GM21619 (cell line): ENCODE measurements at regions not wholly inside any gene's neighbourhood (a gene's known extent, or its start where the extent isn't known, plus 50 kb on each side); places are given as distances from the start of the nearest gene placed in this dataset.
A peak's percentile ranks its signal among the peaks of the same experiment; 100 is the strongest.

Source experiments
- ATAC-seq: cut with Tn5 transposase; IDR thresholded peaks from one replicate; pipeline ENCODE4 v1.9.1; 2021; ENCODE audit not compliant: unreplicated experiment

DNA sequence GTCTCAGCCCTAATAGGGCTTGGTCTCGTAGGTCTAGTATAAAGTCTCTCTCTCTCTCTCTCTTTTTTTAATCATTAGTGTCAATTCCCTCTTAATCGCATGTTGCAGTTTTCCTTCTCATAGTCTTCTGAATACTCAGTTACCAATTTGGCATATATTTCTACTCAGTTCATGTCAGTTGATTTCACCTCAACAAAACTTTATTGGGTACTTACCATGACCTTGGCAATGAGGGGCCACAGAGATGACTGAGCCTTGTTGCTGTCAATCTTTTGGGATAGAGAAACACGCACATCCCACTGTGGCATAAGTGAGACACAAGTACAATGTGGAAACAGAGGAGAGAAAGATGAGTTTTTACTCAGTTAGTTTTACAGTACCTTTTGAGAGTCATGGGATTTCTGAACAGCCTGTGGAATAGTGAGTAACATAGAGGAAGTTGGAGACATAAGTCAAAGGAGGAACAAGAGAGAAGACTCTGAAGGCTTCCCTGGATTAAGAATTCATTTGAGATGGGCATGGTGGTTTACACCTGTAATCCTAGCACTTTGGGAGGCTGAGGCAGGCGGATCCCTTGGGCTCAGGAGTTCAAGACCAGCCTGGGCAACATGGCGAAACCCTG, 150.2 kb upstream of the CBLB start:
- no peak for ATAC-seq

DNA sequence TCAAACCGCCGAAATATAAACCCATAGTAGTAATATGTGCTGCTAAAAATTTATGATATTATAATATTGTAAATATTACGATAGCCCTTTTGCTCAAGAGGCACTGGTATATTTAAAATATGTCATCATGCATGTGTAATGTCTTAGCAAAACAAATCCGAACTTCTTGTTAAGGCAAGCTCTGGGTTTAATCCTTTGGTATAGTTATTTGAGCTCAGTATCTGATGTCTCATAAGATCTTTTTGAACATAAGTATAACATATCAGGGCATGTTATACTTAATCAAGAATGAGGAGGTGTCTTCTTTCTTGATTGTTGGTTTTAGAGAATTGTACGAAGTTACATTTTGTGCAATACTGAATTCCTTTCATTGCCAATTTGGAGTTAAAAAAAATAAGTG, 154.1 kb upstream of the CBLB start:
- no peak for ATAC-seq

DNA sequence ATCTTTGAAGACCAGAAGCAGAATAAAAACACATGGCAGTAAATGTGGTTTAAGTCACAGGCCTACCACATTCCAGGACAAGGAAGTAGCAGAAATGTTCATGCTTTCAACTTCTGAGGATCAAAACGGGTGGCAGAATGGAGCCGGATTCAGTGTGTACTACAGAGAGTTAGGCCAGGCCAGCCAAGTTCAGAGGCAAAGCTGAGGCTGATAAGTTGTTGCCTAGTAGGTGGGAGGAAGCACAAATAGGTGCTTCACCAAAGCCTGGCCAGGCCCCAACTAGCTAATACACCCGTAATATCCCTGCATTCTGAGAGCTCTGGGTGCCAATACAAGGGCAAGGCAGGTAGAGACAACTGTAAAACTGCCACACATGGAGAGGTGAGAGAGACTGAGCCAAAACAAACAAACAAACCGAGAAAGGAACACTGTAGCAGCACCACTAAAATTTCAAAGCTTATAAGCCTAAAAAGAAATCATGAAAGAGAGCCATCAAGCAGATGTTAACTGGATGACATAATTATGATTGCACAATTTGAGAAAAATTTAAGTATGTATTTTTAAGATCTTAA, 156.4 kb upstream of the CBLB start:
- no peak for ATAC-seq

DNA sequence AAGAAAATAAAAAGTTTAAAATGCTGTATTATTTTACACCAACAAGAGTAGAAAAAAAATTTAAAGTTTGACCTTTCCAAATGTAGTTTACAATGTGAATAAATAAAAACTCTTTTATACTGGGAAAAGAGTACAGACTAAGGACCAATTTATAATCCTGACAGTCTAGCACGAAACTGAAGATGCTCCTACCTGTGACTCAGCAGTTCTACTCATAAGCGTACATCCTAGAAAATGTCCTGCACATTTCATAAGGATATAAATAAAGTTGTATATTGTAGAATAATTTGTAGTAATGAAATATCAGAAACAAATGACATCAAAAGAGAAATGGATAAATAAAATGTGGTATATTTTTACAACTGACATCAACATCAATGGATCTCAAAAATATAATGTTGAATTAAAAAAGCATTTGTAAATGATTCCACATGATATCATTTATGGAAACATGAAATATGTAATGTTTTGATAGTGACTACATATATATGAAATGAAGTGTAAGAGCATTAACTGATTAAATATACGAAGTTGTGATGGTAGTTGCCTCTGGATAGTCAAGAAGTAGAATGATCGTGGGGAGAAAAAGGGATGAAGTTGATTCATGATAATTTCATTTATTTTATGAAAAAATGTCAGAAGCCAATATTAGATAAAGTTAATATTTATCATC, 161.3 kb upstream of the CBLB start:
- ATAC-seq, result no peak

DNA sequence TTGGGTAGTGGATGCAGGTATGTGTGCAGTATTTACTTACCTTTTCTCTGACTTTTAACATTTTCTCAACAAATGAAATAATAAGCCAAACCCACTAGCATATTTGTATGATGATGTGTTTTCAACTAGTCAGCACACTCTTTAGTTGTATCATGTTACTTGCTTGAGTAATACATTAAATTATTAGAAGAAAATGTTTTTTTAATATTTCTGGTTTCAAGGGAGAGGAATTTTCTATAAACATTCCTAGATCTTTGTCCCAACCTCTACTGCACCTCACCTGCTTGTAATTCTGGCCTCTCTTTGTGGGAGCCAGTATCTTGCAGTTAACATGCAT, 161.8 kb upstream of the CBLB start:
- ATAC-seq, result no peak

DNA sequence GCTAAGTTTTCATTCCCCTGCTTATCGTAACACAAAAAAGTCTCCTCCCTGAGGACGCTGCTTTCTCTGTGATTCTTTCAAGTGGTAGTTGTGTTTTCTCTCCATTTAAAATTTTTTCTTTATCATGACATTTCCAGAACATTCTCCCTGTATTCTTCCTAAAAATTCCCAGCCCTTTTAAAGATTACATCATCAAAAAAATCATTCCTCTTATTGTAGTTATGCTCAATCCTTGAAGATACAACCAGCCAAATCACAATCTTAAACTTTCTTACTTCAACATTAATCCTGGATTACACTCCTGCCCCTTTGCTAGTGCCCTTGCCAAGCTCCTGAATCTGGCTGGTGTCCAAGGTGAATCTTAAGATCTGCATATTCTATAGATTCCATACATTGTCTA, 163.7 kb upstream of the CBLB start:
- ATAC-seq, result no peak

DNA sequence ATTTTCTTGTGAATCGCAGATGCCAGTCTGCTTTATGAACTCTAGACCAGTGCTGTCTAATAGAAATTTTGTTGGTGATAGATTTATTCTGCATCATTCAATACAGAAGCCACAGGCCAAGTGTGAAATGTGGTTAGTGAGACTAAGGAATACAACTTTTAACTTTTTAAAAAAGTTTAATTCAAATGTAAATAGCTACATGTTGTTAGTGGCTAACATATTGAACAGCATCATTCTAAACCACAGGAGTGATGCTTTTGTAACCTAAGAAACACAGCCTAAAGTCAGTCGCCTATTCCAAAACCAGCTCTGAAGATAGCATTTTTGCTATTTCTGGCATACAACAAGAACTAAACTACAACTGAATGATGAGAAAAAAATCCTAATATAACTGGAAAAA, 164.8 kb upstream of the CBLB start:
- no peak for ATAC-seq

DNA sequence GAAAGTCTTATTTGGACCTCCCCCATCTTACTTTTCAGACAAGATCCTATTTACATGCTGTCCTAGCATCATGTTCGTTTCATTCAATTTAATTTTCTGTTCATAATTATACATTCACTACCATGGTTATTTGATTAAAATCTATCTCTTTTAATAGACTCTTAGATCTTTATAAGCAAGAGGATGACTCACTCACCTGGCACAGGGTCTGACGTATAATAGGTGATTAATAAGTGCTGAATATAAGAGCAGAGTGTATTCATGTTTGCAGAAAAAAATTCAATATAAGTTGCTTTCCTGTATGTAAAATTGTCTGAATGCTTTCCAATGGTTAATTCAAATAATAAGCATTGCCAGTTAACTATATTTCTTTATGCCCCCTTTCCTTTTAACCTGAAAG, 165.5 kb upstream of the CBLB start:
- ATAC-seq, result no peak

DNA sequence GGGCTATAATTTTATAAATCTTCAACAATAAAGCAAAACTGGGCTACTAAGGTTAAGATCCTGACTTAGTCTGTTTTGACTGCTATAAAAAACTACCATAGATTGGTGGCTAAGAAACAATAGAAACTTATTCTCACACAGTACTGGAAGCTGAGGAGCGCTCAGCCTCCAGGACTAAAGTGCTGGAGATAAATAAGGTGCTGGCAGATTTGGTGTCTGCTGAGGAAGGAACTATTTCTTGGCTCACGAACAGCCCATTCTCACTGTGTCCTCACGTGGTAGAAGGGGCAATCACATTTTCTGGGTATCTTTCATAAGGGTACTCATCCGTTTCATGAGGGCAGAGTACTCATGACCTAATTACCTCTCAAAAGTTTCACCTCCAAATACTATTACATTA, 166.8 kb upstream of the CBLB start:
- no peak for ATAC-seq

DNA sequence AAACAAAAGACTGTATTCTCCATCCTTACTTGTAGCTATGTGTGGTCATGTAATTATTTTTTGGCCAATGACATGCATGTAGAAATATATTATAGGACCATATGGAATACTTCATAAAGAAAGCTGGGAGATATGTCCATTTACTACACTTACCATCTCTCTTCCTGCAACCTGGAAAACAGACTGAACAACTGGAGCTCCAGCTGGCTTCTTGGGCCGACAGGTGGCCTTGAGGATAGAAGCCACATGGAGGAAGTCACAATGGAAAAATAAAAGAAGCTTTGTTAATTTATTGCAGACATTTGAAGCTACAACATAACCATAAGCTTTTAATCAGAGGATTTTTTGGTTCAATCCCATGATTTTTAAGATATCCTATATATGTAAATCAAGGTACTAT, 167.9 kb upstream of the CBLB start:
- no peak for ATAC-seq

DNA sequence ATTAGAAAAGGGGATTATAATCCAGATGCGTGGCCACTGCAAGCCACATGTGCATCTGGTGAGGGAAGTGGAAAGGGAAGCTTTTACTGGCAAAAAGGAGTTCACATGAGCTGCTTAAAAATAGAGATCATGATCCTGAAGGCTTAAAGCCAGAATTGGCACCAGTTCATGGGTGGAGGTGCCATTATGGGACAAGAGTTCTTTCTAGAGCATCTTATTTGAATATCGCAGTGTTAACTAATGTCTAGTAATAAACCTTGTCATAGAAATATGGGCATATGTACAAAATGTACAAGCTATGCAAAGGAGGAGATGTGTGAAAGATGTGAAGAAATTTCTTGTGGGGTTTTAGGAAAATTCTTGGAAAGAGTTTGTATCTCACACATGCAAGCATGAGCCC, 178.4 kb upstream of the CBLB start:
- no peak for ATAC-seq

DNA sequence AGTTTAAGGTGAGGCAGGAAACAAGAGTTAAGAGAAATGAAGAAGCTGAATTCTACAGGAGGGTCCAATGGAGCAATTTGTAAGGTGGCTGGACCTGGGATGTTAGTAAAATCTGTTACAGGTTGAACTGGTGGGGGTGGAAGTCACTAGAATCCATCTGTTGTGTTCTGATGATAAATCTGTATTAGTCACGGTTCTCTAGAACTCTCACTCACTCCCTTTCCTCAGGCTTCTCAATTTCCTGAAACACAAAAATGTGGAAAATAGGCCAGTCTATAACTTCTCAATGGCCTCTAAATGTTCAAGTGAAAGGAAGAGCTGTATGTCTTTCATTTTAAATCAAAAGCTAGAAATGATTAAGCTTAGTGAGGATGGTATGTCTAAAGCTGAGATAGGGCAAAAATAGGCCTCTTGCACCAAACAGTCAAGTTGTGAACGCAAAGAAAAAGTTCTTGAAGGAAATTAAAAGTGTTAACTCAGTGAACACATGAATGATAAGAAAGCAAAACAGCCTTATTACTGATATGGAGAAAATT, 180.2 kb upstream of the CBLB start:
- ATAC-seq, result no peak

DNA sequence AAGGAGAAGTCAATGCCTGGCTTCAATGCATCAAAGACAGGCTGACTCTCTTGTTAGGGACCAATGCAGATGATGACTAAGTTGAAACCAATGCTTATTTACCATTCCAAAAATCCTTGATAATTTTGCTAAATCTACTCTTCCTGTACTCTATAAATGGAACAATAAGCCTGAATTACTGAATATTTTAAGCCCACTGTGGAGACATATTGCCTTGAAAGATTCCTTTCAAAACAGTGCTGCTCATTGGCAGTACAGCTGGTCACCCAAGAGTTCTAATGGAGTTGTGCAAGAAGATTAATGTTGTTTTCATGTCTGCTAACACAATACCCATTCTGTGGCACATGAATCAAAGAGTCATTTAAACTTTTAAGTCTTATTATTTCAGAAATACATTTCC, 181.0 kb upstream of the CBLB start:
- ATAC-seq, result no peak

DNA sequence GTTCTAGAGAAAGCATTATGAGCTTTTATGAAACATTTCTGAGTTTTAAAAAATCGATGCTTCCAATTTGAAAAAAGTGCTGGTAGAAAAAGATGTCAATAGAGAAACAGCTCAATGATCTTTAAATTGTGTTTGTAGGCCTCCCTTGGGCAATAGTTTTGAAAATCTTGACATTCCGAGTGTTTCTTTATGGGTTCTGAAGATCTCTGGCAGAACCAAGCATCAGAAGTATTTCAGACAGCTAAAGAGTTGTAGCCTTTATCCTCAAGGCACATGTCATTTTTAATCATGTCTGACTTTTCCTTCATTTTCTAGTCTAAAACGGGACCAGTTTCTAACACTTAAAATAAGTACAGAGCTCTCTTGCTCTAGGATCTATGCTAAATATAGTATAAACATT, 188.1 kb upstream of the CBLB start:
- no peak for ATAC-seq

DNA sequence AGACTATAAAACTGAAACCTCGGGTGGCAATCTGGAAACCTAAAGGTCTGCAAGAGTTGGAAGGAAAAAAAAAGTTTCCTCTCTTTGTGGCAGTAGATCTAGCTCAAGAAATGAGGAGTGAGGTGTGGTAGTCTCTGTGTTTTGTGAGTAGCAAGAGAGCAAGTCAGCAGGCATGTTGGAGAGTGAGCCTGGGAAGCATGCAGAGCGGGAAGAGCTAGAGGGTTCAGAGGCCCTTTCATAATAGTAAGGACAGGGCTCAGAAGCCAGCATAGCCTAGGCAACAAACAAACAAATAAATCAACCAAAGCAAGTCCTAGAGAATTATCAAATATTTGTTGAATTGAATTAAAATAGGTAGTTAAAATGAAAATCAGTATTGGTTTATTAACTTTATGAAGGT, 189.7 kb upstream of the CBLB start:
- ATAC-seq, result no peak

DNA sequence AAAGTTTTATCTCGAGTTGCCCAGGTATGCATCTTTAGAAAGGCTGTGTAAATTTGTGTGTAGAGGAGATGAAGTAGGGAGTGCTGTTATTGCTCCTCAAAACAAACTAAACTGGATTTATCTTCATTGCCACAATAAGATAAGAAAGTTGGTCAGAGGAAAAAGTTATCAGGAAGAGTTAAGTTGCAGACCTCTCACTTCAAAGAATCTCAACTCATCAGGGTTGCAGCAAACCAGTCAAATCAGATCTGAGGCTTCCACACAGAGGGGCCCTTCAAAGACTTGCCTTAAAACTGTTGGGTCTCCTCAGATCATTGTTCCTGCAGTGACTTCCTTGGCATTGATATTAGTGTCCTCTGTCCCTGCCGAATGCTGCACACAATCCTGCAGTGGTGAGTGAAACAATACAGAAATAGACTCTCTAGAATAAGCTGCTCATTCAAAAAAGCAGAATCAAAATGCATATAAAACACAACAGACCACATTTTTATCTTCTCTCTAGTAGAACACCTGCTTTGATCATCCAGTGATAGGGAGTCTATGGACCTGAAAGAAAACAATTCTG, 191.2 kb upstream of the CBLB start:
- no peak for ATAC-seq

DNA sequence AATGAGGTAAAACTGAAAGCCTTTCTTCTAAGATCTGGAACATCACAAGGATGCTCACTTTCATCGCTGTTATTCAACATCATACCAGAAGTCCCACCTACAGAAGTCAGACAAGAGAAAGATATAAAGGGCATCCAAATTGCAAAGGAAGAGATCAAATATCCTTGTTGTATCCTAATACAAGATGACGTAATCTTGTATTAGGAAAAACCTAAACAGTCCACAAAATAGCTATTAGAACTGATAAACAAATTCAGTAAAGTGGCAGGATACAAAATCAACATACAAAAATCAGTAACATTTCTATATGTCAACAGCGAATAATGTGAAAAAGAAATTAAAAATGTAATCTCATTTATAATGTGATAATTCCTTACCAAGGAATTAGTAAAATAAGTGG, 195.1 kb upstream of the CBLB start:
- no peak for ATAC-seq

DNA sequence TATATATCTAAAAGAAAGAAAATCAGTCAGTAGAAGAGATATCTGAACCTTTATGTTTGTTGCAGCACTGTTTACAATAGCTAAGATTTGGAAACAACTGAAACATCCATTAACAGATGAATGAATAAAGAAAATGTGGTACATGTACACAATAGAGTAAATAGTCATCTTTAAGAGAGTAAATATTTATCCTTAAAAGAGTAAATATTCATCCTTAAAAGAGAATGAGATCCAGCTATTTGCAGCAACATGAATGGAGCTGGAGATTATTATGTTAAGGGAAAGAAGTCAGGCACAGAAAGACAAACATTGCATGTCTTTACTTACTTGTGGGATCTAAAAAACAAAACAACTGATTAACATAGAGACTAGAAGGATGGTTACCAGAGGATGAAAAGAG, 197.0 kb upstream of the CBLB start:
- ATAC-seq, result no peak

DNA sequence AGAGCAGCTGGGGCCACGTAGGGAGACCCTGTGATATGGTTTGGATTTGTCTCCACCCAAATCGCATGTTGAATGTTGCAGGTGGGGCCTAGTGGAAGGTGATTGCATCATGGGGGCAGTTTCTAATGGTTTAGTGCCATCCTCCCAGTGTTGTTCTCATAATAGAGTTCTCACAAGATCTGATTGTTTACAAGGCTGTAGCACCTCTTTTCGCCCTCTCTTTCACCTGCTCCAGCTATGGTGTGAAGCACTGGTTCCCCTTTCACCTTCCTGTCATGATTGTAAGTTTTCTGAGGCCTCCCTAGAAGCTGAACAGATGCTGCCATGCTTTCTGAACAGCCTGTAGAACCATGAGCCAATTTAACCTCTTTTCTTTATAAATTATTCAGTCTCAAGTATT, 198.9 kb upstream of the CBLB start:
- peak; percentile 67 for ATAC-seq

DNA sequence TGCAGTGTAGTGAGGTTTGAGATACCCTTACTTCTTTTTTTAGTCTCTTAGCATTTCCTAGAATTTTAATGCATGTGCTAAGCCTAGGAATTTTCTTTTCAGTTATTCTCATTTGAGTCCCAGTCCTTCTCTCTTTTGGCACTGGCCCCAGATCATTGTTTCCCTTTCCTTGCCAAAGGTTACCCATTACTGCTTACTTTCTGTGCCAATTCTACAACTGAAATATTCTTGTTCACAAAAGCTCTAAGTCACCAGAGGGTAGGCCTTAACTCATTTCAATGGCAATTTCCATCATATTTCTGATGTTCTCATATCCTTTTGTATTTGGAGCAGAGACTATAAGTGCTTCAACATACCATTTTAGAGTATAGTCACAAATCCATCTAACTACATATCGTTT, 199.6 kb upstream of the CBLB start:
- ATAC-seq, result no peak

DNA sequence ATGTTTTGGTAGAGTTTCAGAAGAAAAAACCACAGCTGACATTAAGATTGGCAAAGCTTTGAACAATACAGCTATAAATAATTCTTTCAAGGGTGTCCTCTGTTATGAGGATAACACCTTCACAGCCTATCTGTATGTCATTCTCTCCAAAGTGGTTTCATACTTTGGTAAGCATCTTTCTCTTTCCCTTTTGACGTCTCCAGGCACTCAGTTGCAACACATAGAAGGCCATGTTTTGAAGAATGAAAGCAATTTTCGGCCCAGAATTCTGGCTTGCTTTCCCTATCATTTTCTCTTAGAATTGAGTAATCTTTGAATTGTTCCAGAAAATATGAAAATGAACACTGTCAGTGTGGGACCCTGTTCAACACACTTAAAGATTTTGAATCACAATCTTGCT, 200.0 kb upstream of the CBLB start:
- ATAC-seq, result peak; percentile 71

DNA sequence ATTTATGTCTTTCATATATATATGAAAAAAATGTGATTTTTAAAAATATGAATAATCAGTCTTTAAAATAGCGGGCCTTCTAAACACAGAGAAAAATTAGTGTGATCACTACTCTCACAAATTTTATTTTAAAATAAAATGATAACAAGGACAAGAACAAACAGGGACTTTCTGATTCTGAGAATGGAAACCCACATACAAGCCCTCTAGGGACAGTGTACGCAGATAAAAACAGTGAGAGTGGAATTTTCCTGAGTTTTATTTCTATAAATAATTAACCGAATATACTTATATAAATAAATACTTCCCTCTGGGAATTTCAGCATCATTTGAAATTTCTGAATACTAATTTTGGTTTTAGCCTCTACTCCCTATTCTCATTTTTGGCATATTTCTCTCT, 201.4 kb upstream of the CBLB start:
- no peak for ATAC-seq
